ENCODE measurements at regions not wholly inside any gene's neighbourhood (a gene's known extent, or its start where the extent isn't known, plus 50 kb on each side); places are given as distances from the start of the nearest gene placed in this dataset.
"Not testable (repeated sequence)": the region's sequence is repeated elsewhere in the genome, so short reads cannot be mapped to it uniquely, and the experiment has no call there.

GRCh38 chr15:99467338-99467720 lies 98.5 kb upstream of the MEF2A start:
- Histone ChIP-seq H3K36me3 (ENCODE audit: insufficient read depth, low read depth, low read length) (no peaks in the 10 kb centered on the region), H3K27me3 (ENCODE audit: insufficient read depth, low read length) (no peaks in the 10 kb centered on the region), H3K27ac (ENCODE audit: low read length) (no peak overlapping the region), H3K9ac (ENCODE audit: low read depth, low read length) (no peak overlapping the region), H3K4me1 (ENCODE audit: insufficient read depth, low read length) (no peaks in the 10 kb centered on the region), H3K9me3 (ENCODE audit: insufficient read depth, low read depth, low read length) (peaks cover 9% of the 10 kb centered on the region; the same call in 1 of the 2 replicates), H3K4me3 (ENCODE audit: low read length) (no peak overlapping the region)

- no peak overlapping the region for H3K27ac ChIP-seq (ENCODE audit: low read length)
- H3K27me3 ChIP-seq (ENCODE audit: insufficient read depth, low read length): no peaks in the 10 kb centered on the region
- no peak overlapping the region for H3K4me3 ChIP-seq (ENCODE audit: low read length)
- no peaks in the 10 kb centered on the region for H3K36me3 ChIP-seq (ENCODE audit: insufficient read depth, low read depth, low read length)
- H3K9ac ChIP-seq (ENCODE audit: low read depth, low read length): no peak overlapping the region
- H3K9me3 ChIP-seq (ENCODE audit: insufficient read depth, low read depth, low read length): peaks cover 9% of the 10 kb centered on the region; the same call in 1 of the 2 replicates
- no peaks in the 10 kb centered on the region for H3K4me1 ChIP-seq (ENCODE audit: insufficient read depth, low read length)
Measured at GRCh38 chr15:99467853-99468464, 97.8 kb upstream of the MEF2A start.

GRCh38 chr15:99470204-99470603 lies 95.6 kb upstream of the MEF2A start:
- not testable (repeated sequence) for H3K4me1 ChIP-seq (ENCODE audit: insufficient read depth, low read length); H3K27ac ChIP-seq (ENCODE audit: low read length); H3K27me3 ChIP-seq (ENCODE audit: insufficient read depth, low read length); H3K4me3 ChIP-seq (ENCODE audit: low read length); H3K36me3 ChIP-seq (ENCODE audit: insufficient read depth, low read depth, low read length); H3K9ac ChIP-seq (ENCODE audit: low read depth, low read length); H3K9me3 ChIP-seq (ENCODE audit: insufficient read depth, low read depth, low read length)

GRCh38 chr15:99472416-99473145 lies 93.2 kb upstream of the MEF2A start:
- no peak overlapping the region for H3K9ac ChIP-seq (ENCODE audit: low read depth, low read length)
- H3K27ac ChIP-seq (ENCODE audit: low read length): no peak overlapping the region
- 0 out of 2 replicates have a peak, but pooled peaks cover 3% of the 10 kb centered on the region for H3K4me1 ChIP-seq (ENCODE audit: insufficient read depth, low read length)

GRCh38 chr15:99473981-99474906 lies 91.5 kb upstream of the MEF2A start:
- Histone ChIP-seq H3K9ac (ENCODE audit: low read depth, low read length) (no peak overlapping the region), H3K4me3 (ENCODE audit: low read length) (no peak overlapping the region), H3K36me3 (ENCODE audit: insufficient read depth, low read depth, low read length) (no peaks in the 10 kb centered on the region), H3K27ac (ENCODE audit: low read length) (no peak overlapping the region), H3K27me3 (ENCODE audit: insufficient read depth, low read length) (no peaks in the 10 kb centered on the region), H3K9me3 (ENCODE audit: insufficient read depth, low read depth, low read length) (no peaks in the 10 kb centered on the region), H3K4me1 (ENCODE audit: insufficient read depth, low read length) (0 out of 2 replicates have a peak, but pooled peaks cover 3% of the 10 kb centered on the region)

More at GRCh38 chr15:99472416-99473145, 93.2 kb upstream of the MEF2A start:
- no peaks in the 10 kb centered on the region for H3K9me3 ChIP-seq (ENCODE audit: insufficient read depth, low read depth, low read length)
- H3K27me3 ChIP-seq (ENCODE audit: insufficient read depth, low read length): no peaks in the 10 kb centered on the region
- H3K4me3 ChIP-seq (ENCODE audit: low read length): no peak overlapping the region
- no peaks in the 10 kb centered on the region for H3K36me3 ChIP-seq (ENCODE audit: insufficient read depth, low read depth, low read length)

- no peak overlapping the region for H3K27ac ChIP-seq (ENCODE audit: low read length)
Measured at GRCh38 chr15:99474909-99475753, 90.7 kb upstream of the MEF2A start.

GRCh38 chr15:99475754-99476412 lies 89.9 kb upstream of the MEF2A start:
- 0 out of 2 replicates have a peak, but pooled peaks cover 3% of the 10 kb centered on the region for H3K4me1 ChIP-seq (ENCODE audit: insufficient read depth, low read length)
- no peaks in the 10 kb centered on the region for H3K36me3 ChIP-seq (ENCODE audit: insufficient read depth, low read depth, low read length)
- H3K9me3 ChIP-seq (ENCODE audit: insufficient read depth, low read depth, low read length): no peaks in the 10 kb centered on the region
- no peak overlapping the region for H3K9ac ChIP-seq (ENCODE audit: low read depth, low read length)
- no peaks in the 10 kb centered on the region for H3K27me3 ChIP-seq (ENCODE audit: insufficient read depth, low read length)
- H3K4me3 ChIP-seq (ENCODE audit: low read length): no peak overlapping the region
- H3K27ac ChIP-seq (ENCODE audit: low read length): no peak overlapping the region

More at GRCh38 chr15:99474909-99475753, 90.7 kb upstream of the MEF2A start:
- Histone ChIP-seq H3K4me1 (ENCODE audit: insufficient read depth, low read length) (0 out of 2 replicates have a peak, but pooled peaks cover 3% of the 10 kb centered on the region), H3K27me3 (ENCODE audit: insufficient read depth, low read length) (no peaks in the 10 kb centered on the region), H3K36me3 (ENCODE audit: insufficient read depth, low read depth, low read length) (no peaks in the 10 kb centered on the region), H3K9me3 (ENCODE audit: insufficient read depth, low read depth, low read length) (no peaks in the 10 kb centered on the region), H3K9ac (ENCODE audit: low read depth, low read length) (no peak overlapping the region), H3K4me3 (ENCODE audit: low read length) (no peak overlapping the region)

GRCh38 chr15:99476413-99477222 lies 89.2 kb upstream of the MEF2A start:
- no peaks in the 10 kb centered on the region for H3K9me3 ChIP-seq (ENCODE audit: insufficient read depth, low read depth, low read length)
- H3K9ac ChIP-seq (ENCODE audit: low read depth, low read length): no peak overlapping the region
- 0 out of 2 replicates have a peak, but pooled peaks cover 3% of the 10 kb centered on the region for H3K4me1 ChIP-seq (ENCODE audit: insufficient read depth, low read length)
- no peaks in the 10 kb centered on the region for H3K27me3 ChIP-seq (ENCODE audit: insufficient read depth, low read length)
- H3K36me3 ChIP-seq (ENCODE audit: insufficient read depth, low read depth, low read length): no peaks in the 10 kb centered on the region
- H3K27ac ChIP-seq (ENCODE audit: low read length): no peak overlapping the region
- no peak overlapping the region for H3K4me3 ChIP-seq (ENCODE audit: low read length)

- Histone ChIP-seq H3K4me3 (ENCODE audit: low read length) (no peak overlapping the region), H3K4me1 (ENCODE audit: insufficient read depth, low read length) (0 out of 2 replicates have a peak, but pooled peaks cover 3% of the 10 kb centered on the region), H3K9ac (ENCODE audit: low read depth, low read length) (no peak overlapping the region), H3K36me3 (ENCODE audit: insufficient read depth, low read depth, low read length) (no peaks in the 10 kb centered on the region), H3K9me3 (ENCODE audit: insufficient read depth, low read depth, low read length) (no peaks in the 10 kb centered on the region), H3K27ac (ENCODE audit: low read length) (no peak overlapping the region), H3K27me3 (ENCODE audit: insufficient read depth, low read length) (no peaks in the 10 kb centered on the region)
Measured at GRCh38 chr15:99477791-99478471, 87.9 kb upstream of the MEF2A start.

GRCh38 chr15:99478977-99479376 lies 86.8 kb upstream of the MEF2A start:
- Histone ChIP-seq H3K4me1 (ENCODE audit: insufficient read depth, low read length) (0 out of 2 replicates have a peak, but pooled peaks cover 3% of the 10 kb centered on the region), H3K9ac (ENCODE audit: low read depth, low read length) (no peak overlapping the region), H3K9me3 (ENCODE audit: insufficient read depth, low read depth, low read length) (no peaks in the 10 kb centered on the region)

More at GRCh38 chr15:99478977-99479376, 86.8 kb upstream of the MEF2A start:
- Histone ChIP-seq H3K27me3 (ENCODE audit: insufficient read depth, low read length) (no peaks in the 10 kb centered on the region), H3K36me3 (ENCODE audit: insufficient read depth, low read depth, low read length) (no peaks in the 10 kb centered on the region), H3K27ac (ENCODE audit: low read length) (no peak overlapping the region), H3K4me3 (ENCODE audit: low read length) (no peak overlapping the region)

Measured in iPS-20b (cell line).